ENCODE measurements at regions not wholly inside any gene's neighbourhood (a gene's known extent, or its start where the extent isn't known, plus 50 kb on each side); places are given as distances from the start of the nearest gene placed in this dataset.
A peak's percentile ranks its signal among the peaks of the same experiment; 100 is the strongest.

DNA sequence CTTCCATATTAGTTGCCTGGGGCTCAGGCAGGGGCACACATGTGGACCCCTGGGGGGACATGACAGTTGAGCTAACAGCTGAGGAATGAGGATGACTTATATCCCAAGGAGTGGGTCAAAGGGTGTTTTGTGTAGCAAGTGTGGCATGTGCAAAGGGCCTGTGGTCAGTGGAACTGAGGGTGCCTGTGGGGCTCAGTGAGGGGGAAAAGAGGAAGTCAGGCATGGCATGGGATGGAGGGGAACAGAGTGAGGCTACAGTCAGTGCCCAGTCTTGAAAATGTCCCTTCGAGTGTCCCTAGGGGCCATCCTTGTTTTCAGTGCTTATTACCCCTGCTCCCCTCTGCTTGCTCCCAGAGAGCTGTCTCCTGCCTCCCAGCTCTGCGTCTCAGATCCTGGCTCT lies 64.3 kb upstream of the CD99 start:
- Histone ChIP-seq H3K27me3 (ENCODE audit: control insufficient read depth, insufficient read depth, low read length) (no peaks in the 10 kb centered on the region), H3K27ac (ENCODE audit: low read length) (no peak overlapping the region), H3K9me3 (ENCODE audit: control insufficient read depth, insufficient read depth, low read length) (peaks cover 20% of the 10 kb centered on the region), H3K36me3 (ENCODE audit: control insufficient read depth, insufficient read depth, low read length) (peaks cover 33% of the 10 kb centered on the region), H3K4me3 (ENCODE audit: low read length) (no peak overlapping the region), H3K4me1 (ENCODE audit: control insufficient read depth, insufficient read depth, low read length) (peaks cover 10% of the 10 kb centered on the region)
- DNase-seq, result no peak
- Mint-ChIP-seq H3K27ac (peak overlapping the region in 1 of 2 donors; percentile 21), H3K27me3 (ENCODE audit: low read depth in 2 of 2) (no peaks in the 10 kb centered on the region), H3K4me3 (no peak overlapping the region), H3K4me1 (peaks cover 32 to 36% of the 10 kb centered on the region in 2 donors), H3K36me3 (peaks cover 40% of the 10 kb centered on the region), H3K9me3 (peaks cover 11 to 12% of the 10 kb centered on the region in 2 donors)
- no peak for TF ChIP-seq CTCF (IDR thresholded peaks at IDR 0.05)
- no peak for ATAC-seq
- 98% methylated on average over 2 of the region's 2 CpGs for WGBS (ENCODE audit: insufficient coverage)
- intact Hi-C loops (cut with micrococcal nuclease), result loop anchor here (5.0 kb wide), 1 partner anchor 71 kb away; no protein-coding TSS in a partner anchor

DNA sequence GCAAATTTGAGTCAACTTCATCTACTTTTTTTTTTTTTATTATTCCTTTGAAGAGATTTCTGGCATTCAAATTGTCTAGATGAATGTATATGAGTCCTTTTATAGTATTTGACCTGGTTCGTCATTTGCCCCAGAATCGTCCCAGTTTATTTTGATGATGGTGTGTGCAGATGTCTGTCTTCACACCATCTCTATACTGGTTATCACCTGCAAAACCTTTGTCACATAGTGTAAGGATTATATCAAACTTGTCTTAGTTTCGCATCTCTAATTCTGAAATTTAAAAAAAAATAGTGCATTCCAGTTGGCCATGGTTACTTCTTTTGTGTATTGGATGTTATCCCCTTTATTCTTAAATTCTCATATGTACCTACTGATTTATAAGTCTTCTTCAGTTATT lies 70.5 kb upstream of the CD99 start:
- intact Hi-C loops (cut with micrococcal nuclease), result no loop called here
- peaks cover 27% of the 10 kb centered on the region for H3K36me3 Mint-ChIP-seq
- no peaks in the 10 kb centered on the region for H3K27me3 Mint-ChIP-seq (ENCODE audit: low read depth in 2 of 2)
- H3K27ac ChIP-seq (ENCODE audit: low read length), result no peak overlapping the region
- ATAC-seq, result peak in 2 of 3 donors; percentile 59 to 80
- H3K9me3 ChIP-seq (ENCODE audit: control insufficient read depth, insufficient read depth, low read length), result no peaks in the 10 kb centered on the region
- H3K4me1 ChIP-seq (ENCODE audit: control insufficient read depth, insufficient read depth, low read length), result no peaks in the 10 kb centered on the region
- TF ChIP-seq CTCF (IDR thresholded peaks at IDR 0.05), result no peak
- no peak overlapping the region for H3K27ac Mint-ChIP-seq
- peaks cover 48% of the 10 kb centered on the region for H3K36me3 ChIP-seq (ENCODE audit: control insufficient read depth, insufficient read depth, low read length)
- H3K27me3 ChIP-seq (ENCODE audit: control insufficient read depth, insufficient read depth, low read length), result no peaks in the 10 kb centered on the region
- H3K4me1 Mint-ChIP-seq, result peaks cover 9 to 11% of the 10 kb centered on the region in 2 donors
- H3K9me3 Mint-ChIP-seq, result no peaks in the 10 kb centered on the region
- WGBS (ENCODE audit: insufficient coverage), result no CpG with 5 or more reads among the region's 3 CpGs
- no peak overlapping the region for H3K4me3 ChIP-seq (ENCODE audit: low read length)
- no peak for DNase-seq
- no peak overlapping the region for H3K4me3 Mint-ChIP-seq

GRCh38 chrX:2618516-2618915 lies 72.6 kb upstream of the CD99 start:
- H3K36me3 Mint-ChIP-seq, result peaks cover 34% of the 10 kb centered on the region
- H3K4me3 Mint-ChIP-seq, result no peak overlapping the region
- H3K27ac Mint-ChIP-seq, result peak overlapping the region in 1 of 2 donors; percentile 69
- ATAC-seq, result no peak
- intact Hi-C loops (cut with micrococcal nuclease), result no loop called here
- no peak for TF ChIP-seq CTCF (IDR thresholded peaks at IDR 0.05)
- no peaks in the 10 kb centered on the region for H3K4me1 ChIP-seq (ENCODE audit: control insufficient read depth, insufficient read depth, low read length)
- no peak overlapping the region for H3K4me3 ChIP-seq (ENCODE audit: low read length)
- no peaks in the 10 kb centered on the region for H3K9me3 Mint-ChIP-seq
- H3K4me1 Mint-ChIP-seq, result peaks cover 16 to 17% of the 10 kb centered on the region in 2 donors
- no peak overlapping the region for H3K27ac ChIP-seq (ENCODE audit: low read length)
- no peaks in the 10 kb centered on the region for H3K27me3 ChIP-seq (ENCODE audit: control insufficient read depth, insufficient read depth, low read length)
- no peaks in the 10 kb centered on the region for H3K9me3 ChIP-seq (ENCODE audit: control insufficient read depth, insufficient read depth, low read length)
- peaks cover 40% of the 10 kb centered on the region for H3K36me3 ChIP-seq (ENCODE audit: control insufficient read depth, insufficient read depth, low read length)
- no peaks in the 10 kb centered on the region for H3K27me3 Mint-ChIP-seq (ENCODE audit: low read depth in 2 of 2)
- 71% methylated on average over 3 of the region's 4 CpGs for WGBS (ENCODE audit: insufficient coverage)
- DNase-seq, result no peak

DNA sequence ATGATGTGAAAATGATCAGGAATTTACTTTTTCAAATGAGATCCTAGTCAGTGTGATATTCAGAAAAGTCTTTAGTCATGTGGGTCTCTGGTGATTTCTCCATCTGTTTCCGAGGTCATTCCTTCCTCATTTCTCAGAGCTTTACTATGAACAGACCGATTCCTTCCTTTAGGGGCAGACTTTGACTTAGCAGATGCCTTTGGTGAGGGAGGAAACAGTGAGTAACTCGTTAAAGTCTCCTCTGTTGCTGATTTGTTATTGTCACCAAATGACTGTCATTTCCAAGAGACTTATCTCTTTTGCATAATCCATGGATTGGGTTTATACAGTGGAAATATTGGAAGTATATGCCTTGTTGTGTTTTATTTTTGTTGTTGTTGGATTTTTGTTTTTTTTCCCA lies 76.2 kb upstream of the CD99 start:
- Mint-ChIP-seq H3K36me3 (peaks cover 44% of the 10 kb centered on the region), H3K27ac (no peak overlapping the region), H3K9me3 (no peaks in the 10 kb centered on the region), H3K4me1 (peaks cover 21% of the 10 kb centered on the region in 2 donors), H3K4me3 (no peak overlapping the region), H3K27me3 (ENCODE audit: low read depth in 2 of 2) (no peaks in the 10 kb centered on the region)
- DNase-seq (no peak), ATAC-seq (peak; percentile 36 to 66 (median 48))
- peaks cover 28% of the 10 kb centered on the region for H3K36me3 ChIP-seq (ENCODE audit: control insufficient read depth, insufficient read depth, low read length)
- no peaks in the 10 kb centered on the region for H3K27me3 ChIP-seq (ENCODE audit: control insufficient read depth, insufficient read depth, low read length)
- H3K4me1 ChIP-seq (ENCODE audit: control insufficient read depth, insufficient read depth, low read length), result peaks cover 7% of the 10 kb centered on the region
- H3K27ac ChIP-seq (ENCODE audit: low read length), result no peak overlapping the region
- no peak overlapping the region for H3K4me3 ChIP-seq (ENCODE audit: low read length)
- 21% methylated on average over 2 of the region's 3 CpGs for WGBS (ENCODE audit: insufficient coverage)
- no peaks in the 10 kb centered on the region for H3K9me3 ChIP-seq (ENCODE audit: control insufficient read depth, insufficient read depth, low read length)
- TF ChIP-seq CTCF (IDR thresholded peaks at IDR 0.05), result no peak
- intact Hi-C loops (cut with micrococcal nuclease), result no loop called here

All from natural killer cell (primary cell).